ENCODE measurements at regions not wholly inside any gene's neighbourhood (a gene's known extent, or its start where the extent isn't known, plus 50 kb on each side); places are given as distances from the start of the nearest gene placed in this dataset.

- H3K4me3 ChIP-seq (ENCODE audit: low read depth, low read length), result no peak overlapping the region
- H3K27ac ChIP-seq (ENCODE audit: low read depth, low read length), result no peak overlapping the region
- no peak for TF ChIP-seq CTCF (IDR thresholded peaks at IDR 0.05; ENCODE audit: low read depth, low read length)
- no peak for DNase-seq (ENCODE audit: low read depth, low spot score)
- no peaks in the 10 kb centered on the region for H3K9me3 ChIP-seq (ENCODE audit: control insufficient read depth, insufficient read depth, low read length)
- ChIA-PET CTCF (no interaction called here), POLR2A (no interaction called here)
- peaks cover 10% of the 10 kb centered on the region for H3K27me3 ChIP-seq (ENCODE audit: control insufficient read depth, insufficient read depth, low read length)
These were observed 51.9 kb upstream of the TSPAN11 start for GRCh38 chr12:30874455-30875321.

GRCh38 chr12:30870491-30871265, 55.9 kb upstream of the TSPAN11 start:
- Histone ChIP-seq H3K27ac (ENCODE audit: low read depth, low read length) (no peak overlapping the region), H3K27me3 (ENCODE audit: control insufficient read depth, insufficient read depth, low read length) (peaks cover 5% of the 10 kb centered on the region), H3K9me3 (ENCODE audit: control insufficient read depth, insufficient read depth, low read length) (no peaks in the 10 kb centered on the region), H3K4me3 (ENCODE audit: low read depth, low read length) (no peak overlapping the region)
- TF ChIP-seq CTCF (IDR thresholded peaks at IDR 0.05; ENCODE audit: low read depth, low read length), result no peak
- POLR2A ChIA-PET, result no interaction called here
- CTCF ChIA-PET, result no interaction called here
- DNase-seq (ENCODE audit: low read depth, low spot score), result no peak

- no peak for TF ChIP-seq CTCF (IDR thresholded peaks at IDR 0.05; ENCODE audit: low read depth, low read length)
These were observed 59.1 kb upstream of the TSPAN11 start for GRCh38 chr12:30867415-30867814.

GRCh38 chr12:30866256-30866655, 60.3 kb upstream of the TSPAN11 start:
- ChIA-PET CTCF (no interaction called here), POLR2A (no interaction called here)
- Histone ChIP-seq H3K4me3 (ENCODE audit: low read depth, low read length) (no peak overlapping the region), H3K27me3 (ENCODE audit: control insufficient read depth, insufficient read depth, low read length) (no peaks in the 10 kb centered on the region), H3K9me3 (ENCODE audit: control insufficient read depth, insufficient read depth, low read length) (no peaks in the 10 kb centered on the region), H3K27ac (ENCODE audit: low read depth, low read length) (no peak overlapping the region)
- DNase-seq (ENCODE audit: low read depth, low spot score), result no peak
- TF ChIP-seq CTCF (IDR thresholded peaks at IDR 0.05; ENCODE audit: low read depth, low read length), result no peak

More at GRCh38 chr12:30867415-30867814, 59.1 kb upstream of the TSPAN11 start:
- no peak overlapping the region for H3K27ac ChIP-seq (ENCODE audit: low read depth, low read length)
- H3K9me3 ChIP-seq (ENCODE audit: control insufficient read depth, insufficient read depth, low read length), result no peaks in the 10 kb centered on the region
- no peak for DNase-seq (ENCODE audit: low read depth, low spot score)
- H3K4me3 ChIP-seq (ENCODE audit: low read depth, low read length), result no peak overlapping the region
- ChIA-PET POLR2A (no interaction called here), CTCF (interaction anchor here (1.6 kb wide), 1 partner anchor 119 kb away, joined by 3 read pairs; no protein-coding TSS in a partner anchor)
- H3K27me3 ChIP-seq (ENCODE audit: control insufficient read depth, insufficient read depth, low read length), result no peaks in the 10 kb centered on the region

GRCh38 chr12:30863839-30864238, 62.7 kb upstream of the TSPAN11 start:
- peaks cover under 1% of the 10 kb centered on the region for H3K27me3 ChIP-seq (ENCODE audit: control insufficient read depth, insufficient read depth, low read length)
- no peak overlapping the region for H3K27ac ChIP-seq (ENCODE audit: low read depth, low read length)
- no peaks in the 10 kb centered on the region for H3K9me3 ChIP-seq (ENCODE audit: control insufficient read depth, insufficient read depth, low read length)
- ChIA-PET CTCF (interaction anchor here (1.0 kb wide), 1 partner anchor 16 kb away, joined by 3 read pairs; no protein-coding TSS in a partner anchor), POLR2A (no interaction called here)
- TF ChIP-seq CTCF (IDR thresholded peaks at IDR 0.05; ENCODE audit: low read depth, low read length), result no peak
- DNase-seq (ENCODE audit: low read depth, low spot score), result no peak
- H3K4me3 ChIP-seq (ENCODE audit: low read depth, low read length), result no peak overlapping the region

Measured in AG04450 (cell line).